ENCODE measurements at regions not wholly inside any gene's neighbourhood (a gene's known extent, or its start where the extent isn't known, plus 50 kb on each side); places are given as distances from the start of the nearest gene placed in this dataset.

- TF ChIP-seq, protein P1, sequence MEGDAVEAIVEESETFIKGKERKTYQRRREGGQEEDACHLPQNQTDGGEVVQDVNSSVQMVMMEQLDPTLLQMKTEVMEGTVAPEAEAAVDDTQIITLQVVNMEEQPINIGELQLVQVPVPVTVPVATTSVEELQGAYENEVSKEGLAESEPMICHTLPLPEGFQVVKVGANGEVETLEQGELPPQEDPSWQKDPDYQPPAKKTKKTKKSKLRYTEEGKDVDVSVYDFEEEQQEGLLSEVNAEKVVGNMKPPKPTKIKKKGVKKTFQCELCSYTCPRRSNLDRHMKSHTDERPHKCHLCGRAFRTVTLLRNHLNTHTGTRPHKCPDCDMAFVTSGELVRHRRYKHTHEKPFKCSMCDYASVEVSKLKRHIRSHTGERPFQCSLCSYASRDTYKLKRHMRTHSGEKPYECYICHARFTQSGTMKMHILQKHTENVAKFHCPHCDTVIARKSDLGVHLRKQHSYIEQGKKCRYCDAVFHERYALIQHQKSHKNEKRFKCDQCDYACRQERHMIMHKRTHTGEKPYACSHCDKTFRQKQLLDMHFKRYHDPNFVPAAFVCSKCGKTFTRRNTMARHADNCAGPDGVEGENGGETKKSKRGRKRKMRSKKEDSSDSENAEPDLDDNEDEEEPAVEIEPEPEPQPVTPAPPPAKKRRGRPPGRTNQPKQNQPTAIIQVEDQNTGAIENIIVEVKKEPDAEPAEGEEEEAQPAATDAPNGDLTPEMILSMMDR (IDR thresholded peaks at IDR 0.05), result no peak
- TF ChIP-seq EZH2phosphoT487 (IDR thresholded peaks at IDR 0.05), result no peak
- no peak for TF ChIP-seq EZH2 (IDR thresholded peaks at IDR 0.05)
Measured at GRCh38 chr4:123042095-123042494, 119.7 kb upstream of the NUDT6 start.

Measured in neural progenitor cell (in vitro differentiated cells).